AG04449 (cell line): ENCODE measurements at regions not wholly inside any gene's neighbourhood (a gene's known extent, or its start where the extent isn't known, plus 50 kb on each side); places are given as distances from the start of the nearest gene placed in this dataset.

Experiments
- CTCF ChIA-PET: fragments of 350-600 bp; formaldehyde crosslinking; extraction: SDS; loops from one replicate; lab custom pipeline; 2021; ENCODE audit warnings: antibody characterized with exemption; lab: Yijun Ruan, JAX
- POLR2A ChIA-PET: fragments of 400-600, 350-600 bp; formaldehyde crosslinking; extraction: SDS; loops from one replicate; lab custom pipeline; 2020; ENCODE audit warnings: antibody characterized with exemption, inconsistent platforms; lab: Yijun Ruan, JAX
- DNase-seq: peaks from one replicate; pipeline ENCODE4 v3.0.0-alpha.2; 2010; ENCODE audit warnings: low read depth, low spot score
- H3K4me3 ChIP-seq: 2 replicates; pipeline ENCODE4 v1.5.1; 2011; ENCODE audit warnings: low read depth, mild to moderate bottlenecking, control low read depth, low read length
- TF ChIP-seq, protein P1 (sequence below): IDR thresholded peaks from one replicate; pipeline ENCODE4 v1.5.1; 2011; ENCODE audit warnings: mild to moderate bottlenecking, moderate library complexity, low read length, control low read depth, inconsistent platforms; ENCODE audit not compliant: insufficient read depth; ENCODE audit errors: missing control alignments

DNA sequence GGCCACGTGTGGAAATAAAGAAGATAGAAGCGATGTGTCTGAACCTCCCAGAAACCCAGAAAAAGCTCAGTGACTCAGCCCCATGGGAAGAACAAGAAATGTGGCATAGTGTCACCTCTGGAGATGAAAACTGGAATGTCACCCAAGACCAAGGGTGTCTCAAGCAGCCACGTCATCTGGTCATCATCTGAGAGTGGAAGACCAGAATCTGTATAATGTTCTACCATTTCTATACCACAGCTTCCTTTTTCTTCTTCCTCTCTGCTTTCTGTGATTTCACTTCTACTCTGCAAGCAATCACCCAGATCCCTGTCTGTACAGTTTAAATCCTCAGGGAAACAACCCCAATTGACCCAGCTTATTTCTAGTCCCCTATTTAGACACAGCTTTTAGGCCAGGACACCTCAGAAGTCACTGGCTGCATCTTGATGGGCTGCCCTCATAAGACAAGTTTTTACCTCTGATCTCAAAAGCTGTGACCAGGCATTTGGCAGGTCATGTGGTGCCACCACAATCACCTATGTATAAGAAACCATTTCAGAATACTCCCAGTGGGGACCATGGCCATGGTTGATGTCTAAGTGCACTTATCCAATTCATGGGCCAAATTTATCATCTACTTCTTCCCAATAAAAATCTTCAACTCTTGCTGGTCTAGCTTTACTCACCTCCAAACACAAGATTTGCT lies 278.5 kb upstream of the UMPS start:
- ChIA-PET POLR2A (no interaction called here), CTCF (interaction anchor here (1.0 to 2.8 kb wide), 3 partner anchors 13 to 16 kb away, joined by 3 to 18 read pairs (median 6); no protein-coding TSS in a partner anchor)
- no peak overlapping the region for H3K4me3 ChIP-seq
- no peak for DNase-seq
- TF ChIP-seq, protein P1, sequence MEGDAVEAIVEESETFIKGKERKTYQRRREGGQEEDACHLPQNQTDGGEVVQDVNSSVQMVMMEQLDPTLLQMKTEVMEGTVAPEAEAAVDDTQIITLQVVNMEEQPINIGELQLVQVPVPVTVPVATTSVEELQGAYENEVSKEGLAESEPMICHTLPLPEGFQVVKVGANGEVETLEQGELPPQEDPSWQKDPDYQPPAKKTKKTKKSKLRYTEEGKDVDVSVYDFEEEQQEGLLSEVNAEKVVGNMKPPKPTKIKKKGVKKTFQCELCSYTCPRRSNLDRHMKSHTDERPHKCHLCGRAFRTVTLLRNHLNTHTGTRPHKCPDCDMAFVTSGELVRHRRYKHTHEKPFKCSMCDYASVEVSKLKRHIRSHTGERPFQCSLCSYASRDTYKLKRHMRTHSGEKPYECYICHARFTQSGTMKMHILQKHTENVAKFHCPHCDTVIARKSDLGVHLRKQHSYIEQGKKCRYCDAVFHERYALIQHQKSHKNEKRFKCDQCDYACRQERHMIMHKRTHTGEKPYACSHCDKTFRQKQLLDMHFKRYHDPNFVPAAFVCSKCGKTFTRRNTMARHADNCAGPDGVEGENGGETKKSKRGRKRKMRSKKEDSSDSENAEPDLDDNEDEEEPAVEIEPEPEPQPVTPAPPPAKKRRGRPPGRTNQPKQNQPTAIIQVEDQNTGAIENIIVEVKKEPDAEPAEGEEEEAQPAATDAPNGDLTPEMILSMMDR = no peak

DNA sequence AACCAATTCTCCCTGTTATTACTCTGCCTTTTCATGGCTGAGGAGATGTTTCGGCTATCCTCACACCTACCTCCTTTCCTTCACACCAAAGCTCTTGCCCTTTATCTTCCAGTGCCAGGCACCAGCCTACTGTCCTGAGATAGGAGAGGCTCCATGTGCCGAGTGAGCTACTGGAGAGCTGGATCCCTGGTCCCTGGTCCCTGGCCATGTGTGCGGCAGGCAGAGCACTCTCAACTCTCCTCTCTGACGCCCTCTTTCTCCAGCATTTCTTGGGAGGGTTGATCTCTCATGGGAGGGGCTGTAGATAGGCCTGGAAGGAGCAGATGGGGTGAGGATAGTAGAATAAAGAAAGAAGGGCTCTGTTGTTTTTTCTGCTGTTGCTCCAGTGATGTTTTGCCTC lies 277.1 kb upstream of the UMPS start:
- POLR2A ChIA-PET = no interaction called here

DNA sequence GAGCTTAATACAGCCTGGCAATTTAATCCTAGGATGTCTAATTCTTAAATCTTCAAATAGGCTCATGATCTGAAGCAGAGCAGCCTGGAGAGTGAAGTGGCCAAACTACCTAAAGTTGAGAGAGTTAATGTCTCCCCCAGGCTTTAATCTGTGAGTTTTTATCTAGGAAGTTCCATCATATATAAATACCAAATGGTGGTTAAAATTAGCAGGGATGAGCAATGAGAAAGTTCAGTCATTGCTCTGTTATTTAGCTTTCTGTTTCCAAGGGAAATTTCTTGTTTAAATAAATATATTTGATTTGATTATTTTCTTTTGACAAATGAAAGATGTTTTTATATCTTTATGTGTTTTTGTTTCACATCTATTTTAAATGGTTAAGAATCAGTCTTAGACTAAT lies 274.4 kb upstream of the UMPS start:
- TF ChIP-seq, protein P1 = no peak
- ChIA-PET CTCF (interaction anchor here (1.4 to 7.0 kb wide), 4 partner anchors 12 to 107 kb away, joined by 3 to 76 read pairs (median 4); no protein-coding TSS in a partner anchor), POLR2A (no interaction called here)
- DNase-seq = no peak
- H3K4me3 ChIP-seq = no peak overlapping the region

More for the DNA sequence above, 277.1 kb upstream of the UMPS start:
- no peak for DNase-seq
- TF ChIP-seq, protein P1 = no peak
- CTCF ChIA-PET = interaction anchor here (0.8 to 2.8 kb wide), 4 partner anchors 9 to 102 kb away, joined by 3 to 18 read pairs (median 3); no protein-coding TSS in a partner anchor
- H3K4me3 ChIP-seq = no peak overlapping the region

DNA sequence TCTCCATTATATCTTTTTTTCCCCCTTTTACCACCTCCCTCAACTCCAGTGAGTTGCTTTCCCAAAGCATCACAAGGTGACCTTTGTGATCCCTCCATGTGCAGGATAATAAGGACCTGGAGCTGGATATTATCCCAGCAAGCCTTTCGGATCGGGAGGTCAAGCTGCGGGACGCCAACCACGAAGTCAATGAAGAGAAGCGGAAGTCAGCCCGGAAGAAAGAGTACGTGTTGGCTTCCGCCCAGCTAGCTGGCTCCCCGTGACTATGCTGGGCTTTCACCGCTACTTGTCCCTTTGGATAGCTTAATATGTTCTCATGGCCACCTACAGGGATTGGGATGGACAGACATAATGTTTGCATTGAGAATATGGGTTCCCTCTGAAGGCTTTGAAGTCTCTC lies 273.7 kb upstream of the UMPS start:
- ChIA-PET CTCF (interaction anchor here (1.4 to 7.0 kb wide), 4 partner anchors 11 to 108 kb away, joined by 3 to 76 read pairs (median 4); no protein-coding TSS in a partner anchor), POLR2A (no interaction called here)
- no peak for DNase-seq
- H3K4me3 ChIP-seq = no peak overlapping the region
- TF ChIP-seq, protein P1 = no peak

DNA sequence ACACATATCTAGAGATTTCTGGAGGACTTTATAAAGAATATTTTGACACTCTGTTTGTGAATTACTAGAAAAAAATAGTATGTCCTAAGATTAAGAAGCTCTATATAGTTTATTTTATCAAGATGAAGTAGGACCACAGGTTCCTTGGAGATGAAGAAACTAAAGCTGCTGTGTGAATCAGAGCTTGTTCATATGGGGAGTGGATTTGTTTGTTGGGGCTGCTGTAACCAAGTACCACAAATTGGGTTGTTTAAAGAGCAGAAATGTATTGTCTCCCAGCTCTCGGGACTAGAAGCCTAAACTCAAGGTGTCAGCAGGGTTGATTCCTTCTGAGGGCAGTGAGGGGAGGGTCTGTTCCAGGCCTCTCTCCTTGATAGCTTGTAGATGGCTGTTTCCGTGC lies 270.6 kb upstream of the UMPS start:
- H3K4me3 ChIP-seq = no peak overlapping the region
- DNase-seq = no peak
- POLR2A ChIA-PET = interaction anchor here (0.7 kb wide), 1 partner anchor 335 kb away, joined by 4 read pairs; no protein-coding TSS in a partner anchor
- CTCF ChIA-PET = interaction anchor here (0.9 to 12.7 kb wide), 6 partner anchors 8 to 108 kb away, joined by 3 to 388 read pairs (median 6); no protein-coding TSS in a partner anchor
- TF ChIP-seq, protein P1 = no peak

DNA sequence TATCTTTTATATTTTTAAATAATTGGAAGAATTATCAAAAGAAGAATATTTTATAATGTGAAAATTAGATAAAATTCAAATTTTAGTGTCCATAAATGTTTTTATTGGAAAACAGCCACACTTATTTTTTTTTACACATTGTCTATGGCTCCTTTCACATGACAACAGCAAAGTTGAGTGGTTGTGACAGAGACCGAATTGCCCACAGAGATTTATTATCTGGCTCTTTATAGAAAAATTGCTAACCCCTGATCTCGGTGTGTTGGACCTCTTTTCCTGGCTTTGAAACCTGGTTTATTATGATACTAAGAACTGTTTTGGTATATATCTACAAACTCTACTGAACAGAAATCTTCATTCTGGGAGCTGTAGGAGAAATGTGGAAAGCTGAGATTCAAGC lies 269.1 kb upstream of the UMPS start:
- CTCF ChIA-PET = interaction anchor here (1.0 to 12.7 kb wide), 3 partner anchors 21 to 109 kb away, joined by 3 to 388 read pairs (median 8); no protein-coding TSS in a partner anchor
- DNase-seq = no peak
- POLR2A ChIA-PET = no interaction called here
- no peak overlapping the region for H3K4me3 ChIP-seq
- TF ChIP-seq, protein P1 = no peak
